Lung (tissue), 11 donors: ENCODE measurements at regions not wholly inside any gene's neighbourhood (a gene's known extent, or its start where the extent isn't known, plus 50 kb on each side); places are given as distances from the start of the nearest gene placed in this dataset.

Experiments
- ATAC-seq: fragments of 200-7000 bp; cut with Tn5 transposase; one replicate; pipeline ENCODE4 v1.9.1; 2020; ENCODE audit warnings: moderate number of reproducible peaks; ENCODE audit not compliant: insufficient read depth, low FRiP score
- DNase-seq, 3 donors: peaks; one replicate each; pipeline ENCODE4 v3.0.0-alpha.2; 2013 to 2017
- H3K27ac ChIP-seq, 2 donors: one replicate each; pipeline ENCODE4 v1.5.1; 2013; ENCODE audit warnings: mild to moderate bottlenecking in 2 of 2, moderate library complexity in 2 of 2, control low read depth in 1 of 2, inconsistent platforms in 1 of 2, low read depth in 1 of 2, low read length in 1 of 2
- H3K27me3 ChIP-seq, 3 donors: one replicate each; pipeline ENCODE4 v1.5.1; 2013; ENCODE audit warnings: low read length in 2 of 3; ENCODE audit not compliant: control insufficient read depth in 3 of 3, insufficient read depth in 3 of 3
- H3K36me3 ChIP-seq, 4 donors: one replicate each; pipeline ENCODE4 v1.5.1; 2013; ENCODE audit warnings: low read length in 4 of 4, mild to moderate bottlenecking in 1 of 4, moderate library complexity in 1 of 4; ENCODE audit not compliant: control insufficient read depth in 4 of 4, insufficient read depth in 4 of 4
- H3K4me1 ChIP-seq, 5 donors: one replicate each; pipeline ENCODE4 v1.5.1; 2013; ENCODE audit warnings: low read length in 5 of 5, mild to moderate bottlenecking in 2 of 5, moderate library complexity in 1 of 5; ENCODE audit not compliant: control insufficient read depth in 5 of 5, insufficient read depth in 5 of 5
- H3K4me3 ChIP-seq: one replicate; pipeline ENCODE4 v1.5.1; 2013; ENCODE audit warnings: mild to moderate bottlenecking, control low read depth, moderate library complexity
- H3K9ac ChIP-seq, 2 donors: one replicate each; pipeline ENCODE4 v1.5.1; 2013; ENCODE audit warnings: low read length in 2 of 2, control low read depth in 1 of 2; ENCODE audit not compliant: insufficient read depth in 1 of 2
- H3K9me3 ChIP-seq, 4 donors: one replicate each; pipeline ENCODE4 v1.5.1; 2013; ENCODE audit warnings: low read length in 3 of 4, mild to moderate bottlenecking in 1 of 4, moderate library complexity in 1 of 4; ENCODE audit not compliant: control insufficient read depth in 4 of 4, insufficient read depth in 3 of 4
- CTCF ChIP-seq: IDR thresholded peaks from 2 replicates; pipeline ENCODE4 v1.5.1; 2012; ENCODE audit warnings: mild to moderate bottlenecking; ENCODE audit errors: control extremely low read depth, extremely low read depth
- WGBS, 2 donors: extraction: QIAGEN DNeasy Blood & Tissue Kit; methylation state at CpG; one replicate each; pipeline ENCODE4 v1.1.7; 2013; 5-methylcytosine and 5-hydroxymethylcytosine counted together
- donor health status: control.
- donor health status: control.
- donor health status: Bipolar disorder and iron deficiency.
- donor health status: healthy.
- donor health status: DM: yes; HTN: yes; CAD: no.

DNA sequence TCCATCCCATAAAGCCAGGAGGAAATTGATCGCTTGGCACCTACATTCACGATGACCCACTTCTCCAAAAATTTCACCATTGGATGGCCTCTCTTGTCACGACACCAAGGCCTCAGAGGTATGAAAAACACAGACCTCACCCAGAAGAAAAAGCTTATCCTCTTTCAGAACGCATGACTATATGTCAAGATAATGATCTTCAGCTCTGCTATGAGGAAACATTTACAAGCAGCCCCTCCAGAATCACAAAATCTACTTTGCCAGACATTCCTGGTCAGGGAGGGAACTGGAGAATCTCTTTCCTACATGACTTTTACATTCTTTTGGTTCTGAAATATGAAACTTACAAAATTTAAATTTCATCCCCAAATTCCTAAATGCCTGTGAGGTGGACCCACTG is 122.7 kb downstream of the WNT5A start:
- Histone ChIP-seq H3K4me3 (no peak overlapping the region), H3K36me3 (no peaks in the 10 kb centered on the region), H3K4me1 (peaks cover 0 to 4% (median 0%) of the 10 kb centered on the region in 5 donors), H3K27ac (no peak overlapping the region), H3K27me3 (no peaks in the 10 kb centered on the region), H3K9ac (no peak overlapping the region), H3K9me3 (no peaks in the 10 kb centered on the region)
- no peak for TF ChIP-seq CTCF
- DNase-seq: no peak
- ATAC-seq: no peak
- WGBS, 2 donors: 76 to 78% methylated on average over 4 of the region's 4 CpGs

- Histone ChIP-seq H3K9me3 (no peaks in the 10 kb centered on the region), H3K4me3 (no peak overlapping the region), H3K36me3 (no peaks in the 10 kb centered on the region), H3K27me3 (no peaks in the 10 kb centered on the region), H3K4me1 (no peaks in the 10 kb centered on the region), H3K9ac (no peak overlapping the region), H3K27ac (no peak overlapping the region)
- 84 to 86% methylated on average over 3 of the region's 3 CpGs for WGBS, 2 donors
- TF ChIP-seq CTCF: no peak
- DNase-seq (no peak), ATAC-seq (no peak)
Observed at GRCh38 chr3:55362210-55362960, 124.7 kb downstream of the WNT5A start.

DNA sequence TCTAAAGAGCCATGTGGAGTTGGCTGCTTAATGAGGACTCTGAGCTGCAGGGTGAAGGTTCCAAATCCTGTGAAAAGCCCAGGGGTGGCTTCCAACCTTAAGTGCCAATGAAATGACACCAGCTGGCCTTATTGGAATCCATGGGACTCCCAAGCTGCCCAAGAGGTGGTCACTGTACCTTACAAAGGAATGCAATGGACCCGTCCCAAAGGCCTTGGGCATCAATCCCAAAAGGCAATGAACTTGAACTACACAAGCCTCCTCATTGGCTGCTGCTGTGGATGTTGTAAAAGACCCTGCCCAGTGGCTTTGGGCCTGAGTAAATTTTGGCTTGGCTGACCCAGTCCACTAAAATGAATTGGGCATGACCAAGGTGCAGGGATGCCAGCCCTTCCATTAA is 129.3 kb downstream of the WNT5A start:
- no peaks in the 10 kb centered on the region for H3K27me3 ChIP-seq
- no peak for TF ChIP-seq CTCF
- no peaks in the 10 kb centered on the region for H3K36me3 ChIP-seq
- H3K9ac ChIP-seq: no peak overlapping the region
- H3K4me3 ChIP-seq: no peak overlapping the region
- 86 to 100% methylated on average over 1 of the region's 1 CpG for WGBS, 2 donors
- no peak overlapping the region for H3K27ac ChIP-seq
- H3K4me1 ChIP-seq: no peaks in the 10 kb centered on the region
- DNase-seq: no peak
- no peak for ATAC-seq
- no peaks in the 10 kb centered on the region for H3K9me3 ChIP-seq

DNA sequence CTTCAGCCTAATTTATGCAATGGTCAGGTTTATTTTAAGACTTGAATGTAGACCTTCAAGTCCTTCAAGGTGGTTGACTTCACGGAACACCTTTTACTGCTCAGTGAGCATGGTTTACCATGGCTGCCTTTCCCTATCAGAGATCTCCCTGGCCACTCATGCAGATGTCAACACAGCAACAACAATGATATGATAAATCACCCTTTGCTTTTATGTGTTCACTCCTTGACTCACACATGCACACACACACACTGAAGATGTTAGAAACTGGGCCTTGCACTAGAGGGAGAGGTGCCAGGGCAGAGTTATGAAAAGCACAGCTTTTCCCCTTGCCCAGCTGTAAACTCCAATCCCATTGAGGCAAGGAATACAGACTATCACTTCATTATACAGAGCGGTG is 134.4 kb downstream of the WNT5A start:
- no peak for TF ChIP-seq CTCF
- ATAC-seq (no peak), DNase-seq (no peak)
- H3K36me3 ChIP-seq: no peaks in the 10 kb centered on the region
- H3K4me1 ChIP-seq: no peaks in the 10 kb centered on the region
- whole genome bisulfite sequencing, 2 donors: 85 to 98% methylated on average over 2 of the region's 2 CpGs
- H3K9ac ChIP-seq: no peak overlapping the region
- peaks cover 0 to 3% (median 0%) of the 10 kb centered on the region in 3 donors for H3K27me3 ChIP-seq
- H3K9me3 ChIP-seq: no peaks in the 10 kb centered on the region
- no peak overlapping the region for H3K4me3 ChIP-seq
- H3K27ac ChIP-seq: no peak overlapping the region
